ENCODE measurements at regions not wholly inside any gene's neighbourhood (a gene's known extent, or its start where the extent isn't known, plus 50 kb on each side); places are given as distances from the start of the nearest gene placed in this dataset.

DNA sequence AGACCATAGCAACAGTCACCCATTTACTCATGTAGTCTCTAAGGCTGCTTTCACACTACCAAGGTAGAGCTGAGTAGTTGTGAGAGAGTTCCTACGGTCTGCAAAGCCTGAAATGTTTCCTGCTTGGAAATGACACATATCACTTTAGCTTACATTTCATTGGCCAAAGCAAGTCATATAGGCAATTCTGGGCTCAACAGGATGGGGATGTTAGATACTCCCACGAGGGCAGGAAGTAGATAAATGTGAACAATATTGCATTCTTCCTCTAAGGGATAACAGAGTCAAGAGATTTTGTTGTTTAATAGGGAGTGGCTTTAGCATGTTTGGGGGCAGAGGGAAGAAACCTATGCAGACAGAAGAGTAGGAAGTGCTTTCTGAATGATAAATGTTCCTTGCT lies 355.6 kb upstream of the THRB start:
- no peak for TF ChIP-seq POLR2AphosphoS5 (IDR thresholded peaks at IDR 0.05)
- TF ChIP-seq, protein P1, sequence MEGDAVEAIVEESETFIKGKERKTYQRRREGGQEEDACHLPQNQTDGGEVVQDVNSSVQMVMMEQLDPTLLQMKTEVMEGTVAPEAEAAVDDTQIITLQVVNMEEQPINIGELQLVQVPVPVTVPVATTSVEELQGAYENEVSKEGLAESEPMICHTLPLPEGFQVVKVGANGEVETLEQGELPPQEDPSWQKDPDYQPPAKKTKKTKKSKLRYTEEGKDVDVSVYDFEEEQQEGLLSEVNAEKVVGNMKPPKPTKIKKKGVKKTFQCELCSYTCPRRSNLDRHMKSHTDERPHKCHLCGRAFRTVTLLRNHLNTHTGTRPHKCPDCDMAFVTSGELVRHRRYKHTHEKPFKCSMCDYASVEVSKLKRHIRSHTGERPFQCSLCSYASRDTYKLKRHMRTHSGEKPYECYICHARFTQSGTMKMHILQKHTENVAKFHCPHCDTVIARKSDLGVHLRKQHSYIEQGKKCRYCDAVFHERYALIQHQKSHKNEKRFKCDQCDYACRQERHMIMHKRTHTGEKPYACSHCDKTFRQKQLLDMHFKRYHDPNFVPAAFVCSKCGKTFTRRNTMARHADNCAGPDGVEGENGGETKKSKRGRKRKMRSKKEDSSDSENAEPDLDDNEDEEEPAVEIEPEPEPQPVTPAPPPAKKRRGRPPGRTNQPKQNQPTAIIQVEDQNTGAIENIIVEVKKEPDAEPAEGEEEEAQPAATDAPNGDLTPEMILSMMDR (IDR thresholded peaks at IDR 0.05) = no peak
- TF ChIP-seq POLR2A (IDR thresholded peaks at IDR 0.05; ENCODE audit: low read depth) = no peak

All from esophagus muscularis mucosa (tissue), 3 donors.